ENCODE measurements at regions not wholly inside any gene's neighbourhood (a gene's known extent, or its start where the extent isn't known, plus 50 kb on each side); places are given as distances from the start of the nearest gene placed in this dataset.
"Not testable (repeated sequence)": the region's sequence is repeated elsewhere in the genome, so short reads cannot be mapped to it uniquely, and the experiment has no call there.

DNA sequence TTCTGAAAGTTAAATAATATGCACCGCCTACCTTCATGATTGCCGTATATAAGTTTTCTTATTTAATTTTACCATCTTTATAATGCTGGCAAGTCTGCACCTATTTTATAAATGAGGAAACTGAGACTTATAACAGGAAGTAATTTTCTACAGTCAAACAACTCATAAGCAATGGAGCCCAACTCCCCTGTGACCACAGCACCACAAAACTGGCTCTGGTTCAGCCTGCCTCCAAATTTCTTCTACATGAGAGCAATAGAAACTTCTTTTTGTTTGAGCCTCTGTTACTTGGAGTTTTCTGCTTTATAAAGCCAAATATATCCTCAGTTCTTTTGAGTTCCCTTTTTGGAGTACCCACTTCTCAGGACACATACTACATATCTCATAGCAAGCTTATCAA lies 131.1 kb upstream of the HSF2 start:
- no peak for DNase-seq

DNA sequence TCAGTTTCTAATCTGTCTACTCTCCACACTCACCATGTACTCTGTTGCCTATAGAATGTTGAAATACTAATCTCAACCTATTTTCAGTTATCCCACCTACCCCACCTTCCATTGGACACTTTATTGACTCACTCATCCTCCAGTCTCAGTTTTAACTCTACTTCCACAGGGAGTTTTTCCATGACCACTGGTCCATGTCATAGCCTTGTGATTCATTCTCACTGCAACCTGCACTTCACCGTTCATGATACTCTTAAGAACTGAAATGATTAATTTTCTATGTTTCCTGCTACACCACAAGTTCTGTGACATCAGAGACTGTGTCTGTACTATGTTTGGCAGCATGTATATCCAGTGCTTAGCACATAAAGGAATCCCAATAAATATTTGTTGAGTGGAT lies 122.8 kb upstream of the HSF2 start:
- DNase-seq, result no peak

DNA sequence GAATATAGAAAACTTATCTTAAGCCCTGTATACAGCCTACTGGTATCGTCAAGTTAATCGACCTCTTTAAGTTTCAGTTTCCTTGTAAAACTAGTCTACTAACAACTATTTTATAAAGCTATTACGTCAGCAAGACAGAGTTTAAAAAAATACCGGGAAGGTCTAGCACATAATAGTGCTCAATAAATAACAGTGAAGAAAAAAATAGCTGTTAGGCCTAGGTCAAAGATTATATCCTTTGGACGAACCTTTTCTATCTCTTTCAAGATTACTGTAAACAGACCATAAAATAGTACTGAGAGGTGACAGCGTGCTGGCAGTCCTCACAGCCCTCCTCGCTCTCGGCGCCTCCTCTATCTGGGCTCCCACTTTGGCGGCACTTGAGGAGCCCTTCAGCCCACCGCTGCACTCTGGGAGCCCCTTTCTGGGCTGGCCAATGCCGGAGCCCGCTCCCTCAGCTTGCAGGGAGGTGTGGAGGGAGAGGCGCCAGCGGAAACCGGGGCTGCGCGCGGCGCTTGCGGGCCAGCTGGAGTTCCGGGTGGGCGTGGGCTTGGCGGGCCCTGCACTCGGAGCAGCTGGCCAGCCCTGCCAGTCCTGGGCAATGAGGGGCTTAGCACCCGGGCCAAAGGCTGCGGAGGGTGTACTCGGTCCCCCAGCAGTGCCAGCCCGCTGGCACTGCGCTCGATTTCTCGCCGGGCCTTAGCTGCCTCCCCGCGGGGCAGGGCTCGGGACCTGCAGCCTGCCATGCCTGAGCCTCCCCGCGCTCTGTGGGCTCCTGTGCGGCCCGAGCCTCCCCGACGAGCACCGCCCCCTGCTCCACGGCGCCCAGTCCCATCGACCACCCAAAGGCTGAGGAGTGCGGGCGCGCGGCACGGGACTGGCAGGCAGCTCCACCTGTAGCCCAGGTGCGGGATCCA lies 119.1 kb upstream of the HSF2 start:
- not testable (repeated sequence) for DNase-seq

DNA sequence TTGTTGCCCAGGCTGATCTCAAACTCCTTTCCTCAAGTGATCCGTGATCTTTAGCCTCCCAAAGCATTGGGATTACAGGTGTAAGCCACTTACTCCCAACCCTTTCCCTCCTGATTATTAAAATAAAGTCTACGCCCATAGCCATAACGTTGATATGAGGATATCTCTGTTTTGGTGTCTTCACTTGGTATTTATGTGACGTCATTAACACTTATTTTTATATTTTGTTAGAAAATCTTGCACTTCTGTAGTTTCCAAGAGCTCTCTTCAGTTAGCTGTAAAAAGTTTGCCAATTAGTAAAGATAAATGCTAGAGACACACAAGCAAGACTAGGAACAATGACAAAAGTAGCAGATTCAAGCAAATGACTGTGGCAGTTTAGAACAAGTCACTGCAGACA lies 115.6 kb upstream of the HSF2 start:
- DNase-seq, result no peak

DNA sequence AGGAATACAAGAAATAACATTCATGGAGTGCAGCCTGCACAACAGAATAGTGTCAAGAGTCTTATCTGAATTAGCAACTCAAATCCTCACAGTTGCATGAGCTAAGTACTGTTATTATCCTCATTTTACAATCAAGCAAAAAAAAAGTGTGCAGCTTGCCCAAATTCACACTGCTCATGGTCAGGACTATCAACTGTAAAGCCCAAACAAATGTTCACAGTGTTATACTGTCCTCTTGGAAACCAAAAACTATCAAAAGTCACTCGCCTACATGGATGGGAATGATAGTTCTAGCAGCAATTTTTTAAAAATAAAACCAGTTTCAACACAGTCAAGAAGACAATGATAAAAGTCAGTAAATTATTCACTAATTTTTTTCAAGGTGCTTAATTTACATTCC lies 114.6 kb upstream of the HSF2 start:
- no peak for DNase-seq

DNA sequence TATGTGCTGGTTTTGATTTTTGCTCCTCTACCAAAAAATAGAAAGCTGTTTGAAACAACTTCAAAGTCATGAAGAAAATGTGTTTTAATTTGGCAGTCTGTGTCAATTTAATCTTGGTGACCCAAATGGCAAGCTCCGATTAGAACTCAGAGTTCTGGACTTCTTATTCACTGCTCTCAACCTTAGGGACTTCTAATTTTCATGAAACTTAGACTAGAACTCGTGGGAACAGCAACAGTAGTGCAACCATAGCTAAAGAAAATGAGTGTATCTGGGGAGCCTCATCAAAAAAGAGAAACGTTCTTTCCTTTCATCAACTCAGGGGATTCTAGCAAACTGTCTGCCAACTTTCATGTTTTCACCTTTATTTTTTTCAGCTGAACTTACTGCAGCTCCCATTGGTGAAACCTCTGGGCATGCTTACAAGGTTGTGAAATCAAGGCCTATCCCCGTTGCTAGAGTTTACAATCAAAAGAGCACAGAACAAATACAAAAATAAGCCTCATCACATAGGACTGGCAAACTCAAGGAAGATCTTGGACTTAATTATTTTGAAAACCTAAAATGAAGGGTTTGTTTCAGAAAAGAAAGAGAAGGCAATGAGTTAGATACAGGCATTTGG lies 114.0 kb upstream of the HSF2 start:
- no peak for DNase-seq

DNA sequence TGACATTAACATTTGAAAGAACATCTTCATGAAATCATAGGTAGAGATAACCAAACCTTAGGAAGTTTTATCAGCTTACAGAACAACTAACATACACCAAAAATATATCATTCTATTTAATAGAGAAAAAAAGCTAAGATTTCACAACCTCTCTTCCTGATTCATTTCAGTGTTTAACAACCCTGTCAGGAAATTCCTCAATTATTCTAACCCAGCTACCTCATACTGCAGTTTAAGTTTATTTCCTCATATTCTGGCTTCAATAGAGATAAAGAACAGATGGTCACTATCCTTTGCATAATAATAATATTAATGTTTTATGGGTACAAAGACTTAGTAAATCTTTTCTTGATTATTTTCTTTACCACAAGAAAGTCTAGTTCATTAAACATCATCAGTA lies 112.9 kb upstream of the HSF2 start:
- no peak for DNase-seq

DNA sequence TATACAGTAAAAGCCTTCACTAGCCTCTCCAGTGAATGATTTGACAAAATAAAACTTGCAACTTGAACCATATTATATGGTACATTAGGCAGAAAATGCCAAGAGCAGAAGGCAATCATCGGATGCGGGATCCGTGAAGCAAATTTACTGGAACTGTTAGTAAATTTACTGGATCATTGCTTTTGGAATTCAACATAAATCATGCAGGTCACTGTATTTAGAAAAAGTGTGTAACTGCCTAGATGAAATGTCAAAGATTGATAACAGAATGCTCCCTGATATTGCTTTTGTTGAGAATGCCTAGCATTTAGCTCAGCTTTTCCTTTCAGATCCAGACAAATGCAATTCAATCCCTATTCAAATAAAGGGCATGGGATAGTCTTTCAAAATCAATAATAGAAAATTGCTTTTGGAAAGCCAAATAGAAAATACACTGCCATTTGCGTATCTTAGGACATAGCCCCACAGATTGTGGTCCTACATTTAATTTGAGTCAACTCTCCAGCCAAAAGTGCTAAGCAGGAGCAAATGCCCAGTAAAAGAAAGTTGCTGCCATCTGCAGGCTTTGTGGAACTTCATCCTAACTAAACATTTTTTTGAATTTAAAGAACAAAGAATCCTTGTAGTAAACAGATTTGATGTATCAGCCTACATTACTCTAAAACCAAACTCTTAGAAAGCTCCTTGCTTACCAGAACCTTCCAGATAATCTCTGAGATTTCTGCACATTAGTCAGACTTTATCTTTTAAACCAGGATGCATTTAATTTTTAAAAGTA lies 109.5 kb upstream of the HSF2 start:
- peak; percentile 3 to 5 for DNase-seq

DNA sequence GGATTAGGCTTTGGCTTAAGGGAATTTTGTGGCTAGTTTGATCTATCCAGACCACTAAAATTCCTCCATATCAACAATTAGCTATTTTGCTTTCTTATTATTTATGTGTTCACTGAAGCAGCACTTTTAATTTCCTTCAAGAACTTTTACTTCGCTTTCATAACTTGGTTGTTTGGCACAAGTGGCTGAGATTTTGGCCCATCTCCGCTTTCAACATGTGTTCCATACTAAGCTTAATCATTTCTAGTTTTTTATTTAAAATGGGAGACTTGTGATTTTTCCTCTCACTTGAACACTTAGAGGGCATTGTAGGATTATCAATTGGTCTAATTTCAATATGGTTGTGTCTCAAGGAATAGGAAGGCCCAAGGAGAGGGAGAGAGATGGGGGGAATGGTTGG lies 102.4 kb upstream of the HSF2 start:
- no peak for DNase-seq

DNA sequence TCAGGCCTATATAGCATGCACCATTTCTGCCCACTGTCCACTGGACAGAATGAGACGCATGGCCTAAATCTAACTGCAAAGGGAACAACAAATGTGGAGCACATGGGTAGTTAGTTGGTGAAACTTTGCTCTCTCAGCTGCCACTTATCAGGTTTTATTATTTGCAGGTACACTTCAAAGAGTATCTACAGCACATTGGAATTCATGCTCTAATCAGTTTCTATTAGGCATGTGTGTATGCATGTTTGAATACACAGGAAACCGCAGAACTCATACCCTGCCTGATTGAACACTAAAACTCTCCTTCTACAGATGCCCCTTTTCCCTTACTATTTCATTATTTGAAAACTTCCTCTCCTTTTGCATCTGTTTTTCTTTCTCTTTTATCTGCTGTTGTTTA lies 97.4 kb upstream of the HSF2 start:
- no peak for DNase-seq

DNA sequence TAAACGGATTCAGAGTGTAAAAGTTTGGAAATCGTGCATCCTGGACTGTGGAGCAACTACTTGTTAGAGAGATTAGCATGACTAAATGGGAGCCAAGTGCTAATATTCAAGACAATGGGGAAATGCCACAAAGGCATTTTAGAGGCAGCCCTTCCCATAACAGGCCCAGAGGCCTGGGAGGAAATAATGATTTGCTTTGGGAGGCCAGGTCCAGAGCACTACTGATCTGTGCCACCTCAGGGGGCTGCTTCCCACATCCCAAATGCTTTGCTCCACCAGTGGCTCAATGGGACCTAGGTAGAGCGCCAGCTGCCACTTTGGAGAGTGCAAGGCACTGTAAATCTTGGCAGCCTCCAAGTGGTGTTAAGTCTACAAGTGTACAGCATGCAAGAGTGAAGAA lies 91.9 kb upstream of the HSF2 start:
- DNase-seq, result no peak

DNA sequence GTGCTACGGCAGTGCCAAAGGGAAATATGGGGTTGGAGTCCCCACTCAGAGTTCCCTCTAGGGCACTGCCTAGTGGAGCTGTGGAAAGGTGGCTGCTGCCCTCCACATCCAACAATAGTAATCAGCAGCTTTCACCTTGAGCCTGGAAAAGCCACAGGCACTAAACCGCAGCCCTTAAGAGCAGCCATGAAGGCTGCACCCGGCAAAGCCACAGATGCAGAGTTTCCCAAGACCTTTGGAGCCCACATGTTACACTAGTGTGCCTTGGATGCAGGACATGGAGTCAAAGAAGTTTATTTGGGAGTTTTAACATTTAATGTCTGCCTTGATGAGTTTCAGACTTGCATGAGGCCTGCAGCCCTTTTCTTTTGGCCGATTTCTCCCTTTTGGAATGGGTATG lies 91.4 kb upstream of the HSF2 start:
- DNase-seq, result no peak

DNA sequence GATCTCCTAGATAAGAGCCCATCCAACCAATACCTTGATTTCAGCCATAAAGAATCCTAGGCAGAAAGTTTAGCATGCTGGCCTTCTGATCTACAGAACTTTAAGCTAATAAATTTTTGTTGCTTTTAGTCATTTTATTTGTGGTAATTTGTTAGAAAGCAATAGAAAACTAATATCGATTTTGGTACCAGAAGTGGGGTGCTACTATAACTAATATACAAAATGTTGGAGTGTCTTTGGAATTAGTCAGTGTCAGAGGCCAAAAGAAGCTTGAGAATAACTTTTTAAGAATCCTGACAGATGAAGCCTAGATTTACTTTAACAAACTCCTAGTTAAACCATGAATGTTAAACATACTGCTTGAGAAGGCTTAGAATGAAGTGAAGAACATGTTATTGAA lies 83.6 kb upstream of the HSF2 start:
- DNase-seq, result no peak

DNA sequence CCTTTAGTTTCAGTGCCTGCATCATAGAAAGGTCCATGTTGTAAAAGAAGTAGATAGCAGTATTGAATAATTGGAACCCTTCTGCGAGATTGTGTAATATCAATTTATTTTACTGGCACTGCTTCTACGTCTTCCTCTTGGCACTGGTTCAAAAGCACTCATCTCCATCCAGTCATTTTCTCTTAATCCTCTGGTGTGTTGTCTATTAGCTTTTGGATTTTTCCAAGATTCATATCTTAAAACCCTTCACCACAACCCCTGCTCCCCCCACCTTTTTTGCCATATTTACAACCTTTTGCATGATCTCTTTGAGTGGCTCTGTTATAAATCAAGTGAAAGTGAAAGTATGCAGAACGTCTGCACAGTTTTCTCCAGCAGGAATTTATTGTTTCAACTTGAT lies 76.6 kb upstream of the HSF2 start:
- DNase-seq, result peak; percentile 8 to 15

DNA sequence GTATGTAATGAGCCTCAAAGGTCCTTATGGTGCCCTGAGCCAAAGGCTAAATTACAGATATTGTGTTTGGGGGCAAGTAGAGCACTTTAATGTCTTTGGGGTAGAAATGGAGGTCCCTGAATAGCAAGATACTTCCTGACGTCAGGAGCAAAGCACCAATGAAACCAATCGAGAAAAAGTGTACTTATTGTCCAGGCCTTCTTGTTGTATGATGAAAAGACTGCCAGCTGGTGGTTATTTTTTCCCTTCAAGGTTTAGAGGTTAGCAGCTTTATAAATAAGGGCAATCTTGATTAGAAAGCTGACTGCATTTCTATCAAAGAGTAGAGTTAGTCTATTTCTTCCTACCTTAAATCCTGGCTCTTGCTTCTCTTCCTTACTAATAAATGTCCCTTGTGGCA lies 76.1 kb upstream of the HSF2 start:
- no peak for DNase-seq

DNA sequence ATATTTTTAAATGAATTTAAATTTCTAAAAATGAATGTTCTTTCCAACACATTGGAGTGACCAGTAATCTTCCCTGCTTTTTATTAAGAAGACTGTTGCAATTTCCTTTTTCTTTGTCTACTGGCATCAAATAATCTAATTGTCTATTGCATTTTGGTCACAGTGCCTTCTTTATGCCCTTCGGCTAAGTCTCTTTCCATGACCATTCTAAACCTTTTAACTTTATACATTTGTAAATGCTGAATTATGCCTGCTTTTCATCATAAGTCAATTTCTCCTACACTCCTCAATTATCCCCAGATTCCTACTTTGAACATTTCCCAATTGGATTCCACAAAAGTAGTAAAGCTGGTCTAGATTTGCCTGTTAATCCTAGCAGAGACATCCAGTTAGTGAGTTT lies 69.1 kb upstream of the HSF2 start:
- no peak for DNase-seq

DNA sequence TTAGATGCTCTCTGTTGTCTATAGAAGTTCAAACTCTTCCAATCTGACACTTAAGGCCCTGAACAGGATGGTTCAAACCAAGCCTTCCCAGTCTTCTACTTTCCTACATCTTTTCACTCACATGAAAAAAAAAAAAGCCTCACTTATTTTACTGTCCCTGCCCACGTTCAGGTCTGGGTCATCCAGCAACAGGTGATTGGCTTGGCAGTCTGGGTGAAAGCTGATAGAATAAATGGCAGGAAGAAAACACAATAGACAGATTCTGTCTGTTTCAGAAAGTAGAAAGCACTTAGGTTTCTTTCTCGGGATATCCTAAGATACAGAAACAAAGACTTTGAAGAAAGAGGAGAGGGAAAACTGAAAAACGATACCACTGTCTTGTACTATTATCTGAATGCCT lies 61.8 kb upstream of the HSF2 start:
- no peak for DNase-seq

DNA sequence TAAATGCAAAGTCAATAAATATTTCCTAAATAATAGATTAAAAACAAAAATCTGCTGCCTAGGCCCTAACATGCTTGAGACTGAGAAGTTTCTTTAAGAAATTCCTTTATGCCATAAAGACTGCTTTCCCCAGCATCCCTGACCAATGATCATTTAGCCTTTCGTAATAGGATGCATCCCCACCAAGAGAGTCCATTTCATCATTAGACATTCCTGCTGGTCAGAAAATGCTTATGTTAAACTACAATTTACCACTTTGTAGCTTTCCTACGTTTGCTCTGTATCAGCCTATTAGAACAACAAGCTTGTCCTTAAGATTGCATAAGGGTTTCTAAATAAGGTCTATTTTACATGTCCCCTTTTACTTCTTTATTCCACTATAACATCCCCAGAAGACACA lies 59.8 kb upstream of the HSF2 start:
- DNase-seq, result no peak

DNA sequence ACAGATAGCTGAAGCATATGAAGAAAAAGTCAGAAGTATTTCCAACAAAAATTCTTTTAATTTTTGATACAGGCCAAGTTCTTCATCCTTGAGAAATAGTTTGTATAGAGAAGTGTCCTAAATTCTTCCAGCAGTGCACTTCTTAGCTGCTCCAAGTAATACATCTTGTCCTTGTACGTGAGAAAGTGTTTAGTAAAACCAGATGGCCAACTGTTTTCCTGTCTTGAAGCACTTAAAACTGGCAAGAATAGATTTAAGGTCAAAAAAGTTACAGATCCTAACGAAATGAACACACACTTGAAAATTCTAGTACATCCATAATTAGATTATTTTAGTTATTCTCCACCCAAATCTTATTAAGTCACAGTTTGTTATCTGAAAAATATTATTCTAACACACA lies 52.2 kb upstream of the HSF2 start:
- DNase-seq, result no peak

DNA sequence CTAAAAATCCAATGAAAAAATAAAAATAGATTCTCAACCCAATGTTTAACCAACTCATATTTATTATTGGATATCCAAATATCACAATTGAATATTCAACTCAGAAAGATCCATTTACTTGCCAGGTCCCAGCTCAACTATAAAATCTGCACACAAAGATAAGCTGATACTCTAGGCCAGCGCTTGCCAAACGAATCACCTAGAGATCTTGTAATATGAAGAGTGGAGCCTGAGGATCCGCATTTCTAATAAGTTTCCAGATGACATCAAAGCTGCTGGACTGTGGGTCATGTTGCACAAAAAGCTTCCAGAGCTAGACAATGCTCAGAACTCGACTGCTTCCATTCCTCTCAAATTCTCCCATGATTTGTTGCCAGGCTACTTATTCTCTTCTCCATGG lies 51.7 kb upstream of the HSF2 start:
- no peak for DNase-seq

All from right lung (tissue), 2 donors.